Osteoblast (primary cell): ENCODE measurements at regions not wholly inside any gene's neighbourhood (a gene's known extent, or its start where the extent isn't known, plus 50 kb on each side); places are given as distances from the start of the nearest gene placed in this dataset.

ENCODE experiments used
- DNase-seq: peaks from one replicate; pipeline ENCODE4 v3.0.0; 2011; ENCODE audit warnings: low spot score, mixed read lengths; ENCODE audit not compliant: insufficient read length; ENCODE audit errors: missing footprints
- H2AFZ ChIP-seq: 2 replicates; pipeline ENCODE4 v1.6.0; 2011; ENCODE audit warnings: mild to moderate bottlenecking, low read length
- H3K27ac ChIP-seq: 2 replicates; pipeline ENCODE4 v1.5.1; 2011; ENCODE audit warnings: mild to moderate bottlenecking, low read depth, low read length, moderate library complexity
- H3K27me3 ChIP-seq: 2 replicates; pipeline ENCODE4 v1.6.0; 2012; ENCODE audit warnings: mild to moderate bottlenecking, control low read depth, inconsistent platforms, low read length, moderate library complexity; ENCODE audit not compliant: insufficient read depth
- H3K36me3 ChIP-seq: 2 replicates; pipeline ENCODE4 v1.5.1; 2011; ENCODE audit warnings: mild to moderate bottlenecking, low read length, control low read depth, moderate library complexity; ENCODE audit not compliant: insufficient read depth
- H3K4me1 ChIP-seq: 2 replicates; pipeline ENCODE4 v1.5.1; 2011; ENCODE audit warnings: mild to moderate bottlenecking, low read length, control low read depth, moderate library complexity; ENCODE audit not compliant: insufficient read depth
- H3K4me2 ChIP-seq: 2 replicates; pipeline ENCODE4 v1.6.0; 2011; ENCODE audit warnings: mild to moderate bottlenecking, low read length; ENCODE audit not compliant: insufficient read depth
- H3K4me3 ChIP-seq: fragments of 200-600 bp; sonication (generic); 3 replicates; pipeline ENCODE4 v1.5.1; 2012; ENCODE audit warnings: mild to moderate bottlenecking, low read length, inconsistent platforms; ENCODE audit not compliant: insufficient read depth
- H3K79me2 ChIP-seq: 2 replicates; pipeline ENCODE4 v1.6.0; 2012; ENCODE audit warnings: mild to moderate bottlenecking, low read length, control low read depth, inconsistent platforms; ENCODE audit not compliant: insufficient read depth
- H3K9me3 ChIP-seq: 2 replicates; pipeline ENCODE4 v1.5.1; 2011; ENCODE audit warnings: low read depth, low read length, control low read depth
- H4K20me1 ChIP-seq: 2 replicates; pipeline ENCODE4 v1.6.0; 2012; ENCODE audit warnings: mild to moderate bottlenecking, low read length, control low read depth; ENCODE audit not compliant: insufficient read depth
- TF ChIP-seq, protein P1 (sequence below): IDR thresholded peaks from 2 replicates; pipeline ENCODE4 v1.5.1; 2011; ENCODE audit warnings: mild to moderate bottlenecking, low read depth, low read length, moderate library complexity; ENCODE audit errors: extremely low read depth

DNA sequence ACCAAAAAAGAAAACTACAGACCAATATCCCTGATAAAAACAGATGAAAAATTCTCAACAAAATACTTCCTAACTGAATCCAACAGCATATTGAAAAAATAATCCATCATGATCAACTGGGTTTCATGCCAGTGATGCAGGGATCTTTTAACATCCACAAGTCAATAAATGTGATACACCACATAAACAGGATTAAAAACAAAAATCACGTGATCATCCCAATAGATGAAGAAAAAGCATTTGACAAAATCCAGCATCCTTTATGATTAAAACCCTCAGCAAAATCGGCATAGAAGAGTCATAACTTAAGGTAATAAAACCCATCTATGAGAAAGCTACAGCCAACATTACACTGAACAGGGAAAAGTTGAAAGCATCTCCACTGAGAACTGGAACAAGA lies 107.5 kb downstream of the DCLK3 start:
- Histone ChIP-seq H3K79me2 (no peaks in the 10 kb centered on the region), H3K4me2 (no peak overlapping the region), H3K36me3 (no peaks in the 10 kb centered on the region), H2AFZ (no peak overlapping the region), H3K4me1 (peaks cover 7% of the 10 kb centered on the region), H3K4me3 (no peak overlapping the region), H3K27me3 (no peaks in the 10 kb centered on the region), H3K9me3 (no peaks in the 10 kb centered on the region), H4K20me1 (no peaks in the 10 kb centered on the region), H3K27ac (no peak overlapping the region)
- TF ChIP-seq, protein P1, sequence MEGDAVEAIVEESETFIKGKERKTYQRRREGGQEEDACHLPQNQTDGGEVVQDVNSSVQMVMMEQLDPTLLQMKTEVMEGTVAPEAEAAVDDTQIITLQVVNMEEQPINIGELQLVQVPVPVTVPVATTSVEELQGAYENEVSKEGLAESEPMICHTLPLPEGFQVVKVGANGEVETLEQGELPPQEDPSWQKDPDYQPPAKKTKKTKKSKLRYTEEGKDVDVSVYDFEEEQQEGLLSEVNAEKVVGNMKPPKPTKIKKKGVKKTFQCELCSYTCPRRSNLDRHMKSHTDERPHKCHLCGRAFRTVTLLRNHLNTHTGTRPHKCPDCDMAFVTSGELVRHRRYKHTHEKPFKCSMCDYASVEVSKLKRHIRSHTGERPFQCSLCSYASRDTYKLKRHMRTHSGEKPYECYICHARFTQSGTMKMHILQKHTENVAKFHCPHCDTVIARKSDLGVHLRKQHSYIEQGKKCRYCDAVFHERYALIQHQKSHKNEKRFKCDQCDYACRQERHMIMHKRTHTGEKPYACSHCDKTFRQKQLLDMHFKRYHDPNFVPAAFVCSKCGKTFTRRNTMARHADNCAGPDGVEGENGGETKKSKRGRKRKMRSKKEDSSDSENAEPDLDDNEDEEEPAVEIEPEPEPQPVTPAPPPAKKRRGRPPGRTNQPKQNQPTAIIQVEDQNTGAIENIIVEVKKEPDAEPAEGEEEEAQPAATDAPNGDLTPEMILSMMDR = no peak
- DNase-seq = no peak

DNA sequence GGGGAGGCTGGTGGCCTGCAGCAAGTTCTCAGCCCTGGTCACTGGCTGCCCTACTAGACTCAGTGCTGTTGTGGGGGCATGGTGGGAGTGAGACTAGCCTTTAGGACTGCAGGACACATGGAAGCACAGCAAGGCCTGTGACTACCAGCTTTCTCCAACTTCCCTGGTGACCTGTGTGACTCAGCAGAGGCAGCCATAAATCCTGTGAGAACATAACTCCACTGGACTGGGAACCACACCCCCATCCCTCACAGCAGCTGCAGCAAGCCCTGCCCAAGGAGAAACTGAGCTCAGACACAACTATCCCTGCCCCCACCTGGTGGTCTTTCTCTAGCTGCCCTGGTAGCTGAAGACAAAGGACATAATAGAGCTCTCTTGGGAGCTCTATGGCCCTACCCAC lies 111.3 kb downstream of the DCLK3 start:
- DNase-seq = no peak
- Histone ChIP-seq H3K79me2 (no peaks in the 10 kb centered on the region), H3K36me3 (no peaks in the 10 kb centered on the region), H3K9me3 (no peaks in the 10 kb centered on the region), H3K4me3 (no peak overlapping the region), H3K4me1 (peaks cover 26% of the 10 kb centered on the region), H2AFZ (peak overlapping the region; percentile 79), H4K20me1 (no peaks in the 10 kb centered on the region), H3K27ac (no peak overlapping the region), H3K4me2 (no peak overlapping the region), H3K27me3 (no peaks in the 10 kb centered on the region)
- TF ChIP-seq, protein P1 = no peak

DNA sequence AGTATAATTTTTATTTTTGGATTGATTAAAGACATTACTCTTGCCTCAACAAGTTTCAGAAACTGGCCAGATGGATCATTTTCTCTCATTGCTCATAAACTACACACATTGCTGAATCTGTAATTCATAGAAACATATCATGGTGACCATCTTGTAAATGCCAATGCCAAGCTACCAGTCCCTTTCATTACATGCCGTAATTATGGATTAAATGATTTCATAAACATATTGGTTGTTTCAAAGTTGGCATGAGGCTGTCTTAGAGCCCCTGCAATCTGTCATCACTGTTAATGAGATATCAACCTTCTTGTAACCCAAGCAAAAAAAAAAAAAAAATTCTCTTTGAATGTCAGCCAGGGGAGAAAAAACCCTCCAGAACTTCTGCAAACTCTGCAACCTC lies 112.2 kb downstream of the DCLK3 start:
- TF ChIP-seq, protein P1 = no peak
- Histone ChIP-seq H3K27ac (no peak overlapping the region), H4K20me1 (no peaks in the 10 kb centered on the region), H3K4me2 (no peak overlapping the region), H3K9me3 (no peaks in the 10 kb centered on the region), H3K36me3 (no peaks in the 10 kb centered on the region), H3K4me1 (peaks cover 35% of the 10 kb centered on the region), H3K4me3 (no peak overlapping the region), H3K27me3 (no peaks in the 10 kb centered on the region), H3K79me2 (no peaks in the 10 kb centered on the region), H2AFZ (no peak overlapping the region)
- no peak for DNase-seq

DNA sequence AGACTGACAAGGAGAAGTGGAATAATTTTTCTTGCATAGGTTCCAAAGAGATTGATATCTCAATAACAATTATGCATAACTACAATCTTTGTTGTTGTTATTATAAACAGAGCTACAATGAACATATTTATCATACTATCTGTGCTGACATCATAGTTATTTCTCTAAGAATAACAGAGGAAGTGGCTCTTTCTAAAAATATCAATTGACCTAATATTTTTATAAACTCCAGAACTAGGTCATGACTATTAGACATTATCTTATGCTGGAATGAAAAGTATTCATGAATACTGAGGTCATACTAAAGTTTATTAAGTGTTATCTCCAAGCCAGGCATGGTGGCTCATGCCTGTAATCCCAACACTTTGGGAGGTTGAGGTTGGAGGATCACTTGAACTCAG lies 114.1 kb downstream of the DCLK3 start:
- Histone ChIP-seq H4K20me1 (no peaks in the 10 kb centered on the region), H3K27ac (peak overlapping the region; percentile 96), H3K27me3 (no peaks in the 10 kb centered on the region), H3K9me3 (no peaks in the 10 kb centered on the region), H3K79me2 (no peaks in the 10 kb centered on the region), H3K4me1 (peaks cover 38% of the 10 kb centered on the region), H3K4me3 (no peak overlapping the region), H3K4me2 (no peak overlapping the region), H2AFZ (no peak overlapping the region), H3K36me3 (no peaks in the 10 kb centered on the region)
- TF ChIP-seq, protein P1 = no peak
- no peak for DNase-seq
